HEK293 (cell line): ENCODE measurements at regions not wholly inside any gene's neighbourhood (a gene's known extent, or its start where the extent isn't known, plus 50 kb on each side); places are given as distances from the start of the nearest gene placed in this dataset.

Experiments used
- CTCF ChIA-PET: fragments of 350-600 bp; formaldehyde crosslinking; extraction: SDS; loops from one replicate; lab custom pipeline; 2021; ENCODE audit warnings: antibody characterized with exemption; lab: Yijun Ruan, JAX
- POLR2A ChIA-PET: fragments of 300-600 bp; formaldehyde crosslinking; extraction: SDS; loops from one replicate; lab custom pipeline; 2020; ENCODE audit warnings: antibody characterized with exemption, inconsistent platforms; lab: Yijun Ruan, JAX
- H3K27ac ChIP-seq: fragments of 200-500 bp; sonication (Bioruptor generic); 2 replicates; pipeline ENCODE4 v1.5.1; 2014; ENCODE audit warnings: low read depth, low read length, control low read depth, inconsistent platforms; ENCODE audit errors: extremely low read depth
- H3K36me3 ChIP-seq, 2 experiments: fragments of 200-500 bp in 1 of 2; sonication (Bioruptor generic) in 1 of 2; 1 replicate in 1 of 2; 2 replicates in 1 of 2; pipeline ENCODE4 v1.5.1; 2014 to 2017; ENCODE audit warnings: inconsistent platforms in 2 of 2, low read length in 2 of 2; ENCODE audit not compliant: control insufficient read depth in 2 of 2, insufficient read depth in 1 of 2
- H3K4me1 ChIP-seq: fragments of 200-500 bp; sonication (Bioruptor generic); 2 replicates; pipeline ENCODE4 v1.5.1; 2014; ENCODE audit warnings: mild to moderate bottlenecking, low read length, inconsistent platforms; ENCODE audit not compliant: control insufficient read depth, insufficient read depth
- H3K4me3 ChIP-seq: 2 replicates; pipeline ENCODE4 v1.5.1; 2011; ENCODE audit warnings: low read depth, mild to moderate bottlenecking, control low read depth, low read length, moderate library complexity
- H3K9me3 ChIP-seq: fragments of 200-500 bp; sonication (Bioruptor generic); 2 replicates; pipeline ENCODE4 v1.5.1; 2014; ENCODE audit warnings: low read depth, low read length, inconsistent platforms; ENCODE audit not compliant: control insufficient read depth, insufficient read depth
- HIC1 ChIP-seq: fragments of 450-650 bp; formaldehyde crosslinking; IDR thresholded peaks from 2 replicates; pipeline ENCODE4 v1.5.1; 2016; ENCODE audit warnings: missing biosample characterization, missing genetic modification characterization
- IKZF3 ChIP-seq: fragments of 450-650 bp; IDR thresholded peaks from 2 replicates; pipeline ENCODE4 v1.5.0; 2018; ENCODE audit warnings: missing biosample characterization, mild to moderate bottlenecking, missing genetic modification characterization, moderate library complexity
- KLF17 ChIP-seq: fragments of 450-650 bp; formaldehyde crosslinking; IDR thresholded peaks from 2 replicates; pipeline ENCODE4 v1.5.1; 2016; ENCODE audit warnings: missing biosample characterization, missing genetic modification characterization
- SP7 ChIP-seq: fragments of 450-650 bp; formaldehyde crosslinking; IDR thresholded peaks from 2 replicates; pipeline ENCODE4 v1.5.1; 2016; ENCODE audit warnings: missing biosample characterization, missing genetic modification characterization
- YY1 ChIP-seq: fragments of 450-650 bp; formaldehyde crosslinking; IDR thresholded peaks from 2 replicates; pipeline ENCODE4 v1.5.1; 2018; ENCODE audit warnings: missing biosample characterization, missing genetic modification characterization
- ZBTB20 ChIP-seq: fragments of 450-650 bp; formaldehyde crosslinking; IDR thresholded peaks from 2 replicates; pipeline ENCODE4 v1.5.1; 2016; ENCODE audit warnings: missing biosample characterization, missing genetic modification characterization
- ZBTB21 ChIP-seq: fragments of 450-650 bp; formaldehyde crosslinking; IDR thresholded peaks from 2 replicates; pipeline ENCODE4 v1.5.1; 2017; ENCODE audit warnings: missing biosample characterization, missing genetic modification characterization
- ZNF10 ChIP-seq: fragments of 450-650 bp; formaldehyde crosslinking; IDR thresholded peaks from 2 replicates; pipeline ENCODE4 v1.5.1; 2017; ENCODE audit warnings: missing biosample characterization, missing genetic modification characterization
- ZNF138 ChIP-seq: fragments of 450-650 bp; formaldehyde crosslinking; IDR thresholded peaks from 2 replicates; pipeline ENCODE4 v1.5.1; 2016; ENCODE audit warnings: missing biosample characterization, missing genetic modification characterization, borderline replicate concordance
- ZNF174 ChIP-seq: fragments of 450-650 bp; formaldehyde crosslinking; IDR thresholded peaks from 2 replicates; pipeline ENCODE4 v1.5.0; 2017; ENCODE audit warnings: missing biosample characterization, mild to moderate bottlenecking, missing genetic modification characterization
- ZNF18 ChIP-seq: fragments of 450-650 bp; formaldehyde crosslinking; IDR thresholded peaks from 2 replicates; pipeline ENCODE4 v1.5.1; 2016; ENCODE audit warnings: missing biosample characterization, missing genetic modification characterization
- ZNF280C ChIP-seq: fragments of 450-650 bp; formaldehyde crosslinking; IDR thresholded peaks from 2 replicates; pipeline ENCODE4 v1.5.1; 2016; ENCODE audit warnings: missing biosample characterization, missing genetic modification characterization
- ZNF292 ChIP-seq: fragments of 450-650 bp; formaldehyde crosslinking; IDR thresholded peaks from 2 replicates; pipeline ENCODE4 v1.5.1; 2016; ENCODE audit warnings: low read depth, missing biosample characterization, missing genetic modification characterization, borderline replicate concordance
- ZNF354C ChIP-seq: fragments of 450-650 bp; formaldehyde crosslinking; IDR thresholded peaks from 2 replicates; pipeline ENCODE4 v1.5.1; 2016; ENCODE audit warnings: missing biosample characterization, missing genetic modification characterization, low read depth, borderline replicate concordance
- ZNF404 ChIP-seq: fragments of 450-650 bp; formaldehyde crosslinking; IDR thresholded peaks from 2 replicates; pipeline ENCODE4 v1.5.1; 2017; ENCODE audit warnings: missing biosample characterization, missing genetic modification characterization
- ZNF449 ChIP-seq: fragments of 450-650 bp; formaldehyde crosslinking; IDR thresholded peaks from 2 replicates; pipeline ENCODE4 v1.5.1; 2017; ENCODE audit warnings: missing biosample characterization, mild to moderate bottlenecking, missing genetic modification characterization, moderate library complexity
- ZNF600 ChIP-seq: fragments of 450-650 bp; formaldehyde crosslinking; IDR thresholded peaks from 2 replicates; pipeline ENCODE4 v1.5.1; 2016; ENCODE audit warnings: missing biosample characterization, missing genetic modification characterization
- ZNF768 ChIP-seq: fragments of 450-650 bp; formaldehyde crosslinking; IDR thresholded peaks from 2 replicates; pipeline ENCODE4 v1.5.1; 2018; ENCODE audit warnings: missing biosample characterization, mild to moderate bottlenecking, missing genetic modification characterization

GRCh38 chr11:42058794-42059193 is 599.3 kb upstream of the LRRC4C start (continued):
- TF ChIP-seq HIC1 (tag by site-specific recombination) (no peak), ZNF600 (tag by site-specific recombination) (no peak), ZNF404 (no peak), ZNF768 (tag by site-specific recombination) (no peak), ZBTB20 (tag by site-specific recombination) (no peak), KLF17 (tag by site-specific recombination) (no peak), ZNF174 (no peak)
- TF ChIP-seq, all 188 proteins: peak for 0

GRCh38 chr11:42065199-42065598 is 605.7 kb upstream of the LRRC4C start:
- no peaks in the 10 kb centered on the region for H3K4me1 ChIP-seq
- ChIA-PET POLR2A (no interaction called here), CTCF (no interaction called here)
- no peaks in the 10 kb centered on the region for H3K36me3 ChIP-seq
- no peak overlapping the region for H3K27ac ChIP-seq
- H3K4me3 ChIP-seq, result no peak overlapping the region
- TF ChIP-seq ZNF138 (tag by site-specific recombination), result no peak
- TF ChIP-seq ZBTB21 (tag by site-specific recombination), result no peak
- TF ChIP-seq ZNF280C (tag by site-specific recombination), result no peak
- no peak for TF ChIP-seq ZNF18 (tag by site-specific recombination)
- no peak for TF ChIP-seq IKZF3 (tag by site-specific recombination)
- TF ChIP-seq YY1 (tag by site-specific recombination), result no peak
- TF ChIP-seq ZNF292, result no peak
- no peak for TF ChIP-seq ZNF449 (tag by site-specific recombination)
- TF ChIP-seq ZNF354C, result no peak
- no peak for TF ChIP-seq SP7 (tag by site-specific recombination)
- TF ChIP-seq ZNF10 (tag by site-specific recombination), result no peak
- H3K9me3 ChIP-seq, result no peaks in the 10 kb centered on the region
